ENCODE measurements at regions not wholly inside any gene's neighbourhood (a gene's known extent, or its start where the extent isn't known, plus 50 kb on each side); places are given as distances from the start of the nearest gene placed in this dataset.

DNA sequence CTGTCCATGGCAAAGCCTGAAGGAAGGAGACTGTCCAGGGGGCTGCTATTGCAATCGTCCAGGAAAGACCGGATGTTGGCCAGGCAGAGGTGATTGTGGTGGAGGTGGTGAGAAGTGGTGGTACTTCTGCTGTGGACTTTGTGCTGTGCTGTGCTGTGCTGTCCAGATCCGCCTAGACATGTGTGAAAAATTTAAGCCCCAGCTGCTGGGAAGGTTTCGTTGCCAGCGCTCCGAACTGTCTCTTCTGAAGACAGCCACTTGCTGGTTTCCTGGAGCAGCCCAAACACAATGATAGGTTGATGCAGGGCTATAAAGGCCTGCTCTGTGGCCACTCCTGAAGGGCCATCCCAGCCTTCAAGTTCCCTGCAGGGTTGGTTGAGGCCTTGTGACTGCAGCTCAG lies 223.0 kb upstream of the MPDZ start:
- Histone ChIP-seq H3K36me3 (ENCODE audit: control insufficient read depth in 4 of 4, insufficient read depth in 3 of 4, low read depth in 1 of 4, low read length in 3 of 4) (no peaks in the 10 kb centered on the region), H3K4me1 (ENCODE audit: control insufficient read depth in 4 of 4, insufficient read depth in 4 of 4, low read length in 3 of 4) (no peaks in the 10 kb centered on the region), H3K27me3 (ENCODE audit: control insufficient read depth in 4 of 4, insufficient read depth in 4 of 4, low read length in 3 of 4) (no peaks in the 10 kb centered on the region), H3K9me3 (ENCODE audit: control insufficient read depth in 4 of 4, low read length in 3 of 4) (no peaks in the 10 kb centered on the region), H3K9ac (ENCODE audit: low read depth in 1 of 2, low read length in 2 of 2) (no peak overlapping the region), H3K27ac (ENCODE audit: low read depth in 1 of 2, low read length in 2 of 2) (no peak overlapping the region), H3K4me3 (ENCODE audit: low read depth in 1 of 3, low read length in 3 of 3) (no peak overlapping the region)
- DNase-seq (ENCODE audit: low spot score), result no peak
- 79% methylated on average over 6 of the region's 6 CpGs for WGBS
- no peak for TF ChIP-seq MAX (IDR thresholded peaks at IDR 0.05)
- TF ChIP-seq, protein P1, sequence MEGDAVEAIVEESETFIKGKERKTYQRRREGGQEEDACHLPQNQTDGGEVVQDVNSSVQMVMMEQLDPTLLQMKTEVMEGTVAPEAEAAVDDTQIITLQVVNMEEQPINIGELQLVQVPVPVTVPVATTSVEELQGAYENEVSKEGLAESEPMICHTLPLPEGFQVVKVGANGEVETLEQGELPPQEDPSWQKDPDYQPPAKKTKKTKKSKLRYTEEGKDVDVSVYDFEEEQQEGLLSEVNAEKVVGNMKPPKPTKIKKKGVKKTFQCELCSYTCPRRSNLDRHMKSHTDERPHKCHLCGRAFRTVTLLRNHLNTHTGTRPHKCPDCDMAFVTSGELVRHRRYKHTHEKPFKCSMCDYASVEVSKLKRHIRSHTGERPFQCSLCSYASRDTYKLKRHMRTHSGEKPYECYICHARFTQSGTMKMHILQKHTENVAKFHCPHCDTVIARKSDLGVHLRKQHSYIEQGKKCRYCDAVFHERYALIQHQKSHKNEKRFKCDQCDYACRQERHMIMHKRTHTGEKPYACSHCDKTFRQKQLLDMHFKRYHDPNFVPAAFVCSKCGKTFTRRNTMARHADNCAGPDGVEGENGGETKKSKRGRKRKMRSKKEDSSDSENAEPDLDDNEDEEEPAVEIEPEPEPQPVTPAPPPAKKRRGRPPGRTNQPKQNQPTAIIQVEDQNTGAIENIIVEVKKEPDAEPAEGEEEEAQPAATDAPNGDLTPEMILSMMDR (IDR thresholded peaks at IDR 0.05; ENCODE audit: low read depth, low read length, missing input control), result no peak
- TF ChIP-seq SP1 (IDR thresholded peaks at IDR 0.05), result no peak
- TF ChIP-seq, protein P2, sequence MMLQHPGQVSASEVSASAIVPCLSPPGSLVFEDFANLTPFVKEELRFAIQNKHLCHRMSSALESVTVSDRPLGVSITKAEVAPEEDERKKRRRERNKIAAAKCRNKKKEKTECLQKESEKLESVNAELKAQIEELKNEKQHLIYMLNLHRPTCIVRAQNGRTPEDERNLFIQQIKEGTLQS (IDR thresholded peaks at IDR 0.05), result no peak

- Histone ChIP-seq H3K9me3 (ENCODE audit: control insufficient read depth in 4 of 4, low read length in 3 of 4) (no peaks in the 10 kb centered on the region), H3K4me1 (ENCODE audit: control insufficient read depth in 4 of 4, insufficient read depth in 4 of 4, low read length in 3 of 4) (no peaks in the 10 kb centered on the region), H3K27ac (ENCODE audit: low read depth in 1 of 2, low read length in 2 of 2) (no peak overlapping the region), H3K27me3 (ENCODE audit: control insufficient read depth in 4 of 4, insufficient read depth in 4 of 4, low read length in 3 of 4) (no peaks in the 10 kb centered on the region), H3K9ac (ENCODE audit: low read depth in 1 of 2, low read length in 2 of 2) (no peak overlapping the region), H3K36me3 (ENCODE audit: control insufficient read depth in 4 of 4, insufficient read depth in 3 of 4, low read depth in 1 of 4, low read length in 3 of 4) (no peaks in the 10 kb centered on the region), H3K4me3 (ENCODE audit: low read depth in 1 of 3, low read length in 3 of 3) (no peak overlapping the region)
- no peak for DNase-seq (ENCODE audit: low spot score)
- WGBS, result 95% methylated on average over 1 of the region's 1 CpG
- TF ChIP-seq GABPA (IDR thresholded peaks at IDR 0.05 in 1 of 2, conservative IDR thresholded peaks at IDR 0.05 in 1 of 2) (no peak), RAD21 (IDR thresholded peaks at IDR 0.05) (no peak), YY1 (IDR thresholded peaks at IDR 0.05) (no peak), TAF1 (conservative IDR thresholded peaks at IDR 0.05) (no peak), MAX (IDR thresholded peaks at IDR 0.05) (no peak), HNF4A (conservative IDR thresholded peaks at IDR 0.05) (no peak), EGR1 (IDR thresholded peaks at IDR 0.05; ENCODE audit: low read depth in 2 of 2) (no peak), RXRA (IDR thresholded peaks at IDR 0.05) (no peak), REST (IDR thresholded peaks at IDR 0.05) (no peak), SP1 (IDR thresholded peaks at IDR 0.05) (no peak), JUND (IDR thresholded peaks at IDR 0.05) (no peak), FOXA1 (IDR thresholded peaks at IDR 0.05) (no peak), HNF4G (IDR thresholded peaks at IDR 0.05) (no peak), FOXA2 (IDR thresholded peaks at IDR 0.05) (no peak), NR2F2 (IDR thresholded peaks at IDR 0.05) (no peak)
- TF ChIP-seq, protein P2 (IDR thresholded peaks at IDR 0.05), result no peak
- TF ChIP-seq, protein P3, sequence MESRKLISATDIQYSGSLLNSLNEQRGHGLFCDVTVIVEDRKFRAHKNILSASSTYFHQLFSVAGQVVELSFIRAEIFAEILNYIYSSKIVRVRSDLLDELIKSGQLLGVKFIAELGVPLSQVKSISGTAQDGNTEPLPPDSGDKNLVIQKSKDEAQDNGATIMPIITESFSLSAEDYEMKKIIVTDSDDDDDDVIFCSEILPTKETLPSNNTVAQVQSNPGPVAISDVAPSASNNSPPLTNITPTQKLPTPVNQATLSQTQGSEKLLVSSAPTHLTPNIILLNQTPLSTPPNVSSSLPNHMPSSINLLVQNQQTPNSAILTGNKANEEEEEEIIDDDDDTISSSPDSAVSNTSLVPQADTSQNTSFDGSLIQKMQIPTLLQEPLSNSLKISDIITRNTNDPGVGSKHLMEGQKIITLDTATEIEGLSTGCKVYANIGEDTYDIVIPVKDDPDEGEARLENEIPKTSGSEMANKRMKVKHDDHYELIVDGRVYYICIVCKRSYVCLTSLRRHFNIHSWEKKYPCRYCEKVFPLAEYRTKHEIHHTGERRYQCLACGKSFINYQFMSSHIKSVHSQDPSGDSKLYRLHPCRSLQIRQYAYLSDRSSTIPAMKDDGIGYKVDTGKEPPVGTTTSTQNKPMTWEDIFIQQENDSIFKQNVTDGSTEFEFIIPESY (IDR thresholded peaks at IDR 0.05), result no peak
- TF ChIP-seq, protein P1 (IDR thresholded peaks at IDR 0.05; ENCODE audit: low read depth, low read length, missing input control), result no peak
Observed at GRCh38 chr9:13501018-13501417, 221.5 kb upstream of the MPDZ start.
